CD4-positive, alpha-beta memory T cell (primary cell): ENCODE measurements at regions not wholly inside any gene's neighbourhood (a gene's known extent, or its start where the extent isn't known, plus 50 kb on each side); places are given as distances from the start of the nearest gene placed in this dataset.

Source experiments
- CTCF ChIA-PET: fragments of 350-600 bp; sonication (Branson Sonifier 250); formaldehyde crosslinking; loops from one replicate; lab custom pipeline; 2021; ENCODE audit warnings: inconsistent platforms; ENCODE audit not compliant: partially characterized antibody; lab: Charles Lee
- POLR2A ChIA-PET: fragments of 350-600 bp; sonication (Branson Sonifier 250); formaldehyde crosslinking; loops from one replicate; lab custom pipeline; 2021; ENCODE audit not compliant: partially characterized antibody; lab: Charles Lee
- DNase-seq, 5 donors: peaks; one replicate each; pipeline versions ENCODE4 v3.0.0 to v3.0.0-alpha.2; 2020 to 2022; ENCODE audit warnings: mixed read lengths in 1 of 5
- H3K27ac ChIP-seq: one replicate; pipeline ENCODE4 v1.7.0; 2013; ENCODE audit warnings: low read depth, low read length
- H3K27me3 ChIP-seq: 2 replicates; pipeline ENCODE4 v1.7.0; 2013; ENCODE audit warnings: mild to moderate bottlenecking, low read length, moderate library complexity; ENCODE audit not compliant: insufficient read depth
- H3K36me3 ChIP-seq: 2 replicates; pipeline ENCODE4 v1.7.0; 2013; ENCODE audit warnings: mild to moderate bottlenecking, low read length, moderate library complexity; ENCODE audit not compliant: insufficient read depth
- H3K4me1 ChIP-seq: 2 replicates; pipeline ENCODE4 v1.7.0; 2013; ENCODE audit warnings: mild to moderate bottlenecking, low read length, moderate library complexity; ENCODE audit not compliant: insufficient read depth
- H3K4me3 ChIP-seq, 2 donors: one replicate each; pipeline ENCODE4 v1.7.0; 2013; ENCODE audit warnings: low read length in 2 of 2, mild to moderate bottlenecking in 1 of 2
- H3K9me3 ChIP-seq, 2 donors: one replicate each; pipeline ENCODE4 v1.7.0; 2013; ENCODE audit warnings: low read length in 2 of 2, control low read depth in 1 of 2; ENCODE audit not compliant: control insufficient read depth in 1 of 2
- H3K27ac Mint-ChIP-seq, 7 donors: one replicate each; pipeline ENCODE4 v1.8.0; 2020 to 2021; ENCODE audit warnings: mixed read lengths in 7 of 7, mild to moderate bottlenecking in 6 of 7, inconsistent platforms in 3 of 7, moderate library complexity in 3 of 7
- H3K27me3 Mint-ChIP-seq, 2 donors: one replicate each; pipeline ENCODE4 v1.8.0; 2020 to 2021; ENCODE audit warnings: mixed read lengths in 2 of 2
- H3K36me3 Mint-ChIP-seq, 2 donors: one replicate each; pipeline ENCODE4 v1.8.0; 2020 to 2021; ENCODE audit warnings: mixed read lengths in 2 of 2, inconsistent platforms in 1 of 2, mild to moderate bottlenecking in 1 of 2
- H3K4me1 Mint-ChIP-seq, 4 donors: one replicate each; pipeline ENCODE4 v1.8.0; 2020 to 2021; ENCODE audit warnings: mixed read lengths in 4 of 4, mild to moderate bottlenecking in 1 of 4
- H3K4me3 Mint-ChIP-seq, 8 donors: one replicate each; pipeline ENCODE4 v1.8.0; 2020 to 2021; ENCODE audit warnings: mixed read lengths in 8 of 8, mild to moderate bottlenecking in 7 of 8, moderate library complexity in 6 of 8, inconsistent platforms in 3 of 8
- H3K9me3 Mint-ChIP-seq, 8 donors: one replicate each; pipeline ENCODE4 v1.8.0; 2020 to 2021; ENCODE audit warnings: mixed read lengths in 8 of 8, mild to moderate bottlenecking in 5 of 8, inconsistent platforms in 3 of 8, moderate library complexity in 1 of 8
- intact Hi-C: fragments of 100-400 bp; cut with micrococcal nuclease; formaldehyde crosslinking; loops from one replicate; pipeline ENCODE4 v1.15.1; 2023

- Mint-ChIP-seq H3K27me3 (no peaks in the 10 kb centered on the region), H3K36me3 (no peaks in the 10 kb centered on the region), H3K4me3 (no peak overlapping the region), H3K27ac (no peak overlapping the region), H3K9me3 (peaks cover 0 to 3% (median 0%) of the 10 kb centered on the region in 8 donors), H3K4me1 (no peaks in the 10 kb centered on the region)
- no peak overlapping the region for H3K4me3 ChIP-seq
- ChIA-PET CTCF (interaction anchor here (0.7 to 1.3 kb wide), 3 partner anchors 12 to 45 kb away, joined by 3 to 4 read pairs (median 3); no protein-coding TSS in a partner anchor), POLR2A (no interaction called here)
- intact Hi-C loops, result no loop called here
- no peak for DNase-seq
- no peaks in the 10 kb centered on the region for H3K4me1 ChIP-seq
- H3K36me3 ChIP-seq, result no peaks in the 10 kb centered on the region
- H3K9me3 ChIP-seq, result no peaks in the 10 kb centered on the region
- no peaks in the 10 kb centered on the region for H3K27me3 ChIP-seq
- no peak overlapping the region for H3K27ac ChIP-seq
These were observed 108.0 kb upstream of the LEF1 start for GRCh38 chr4:108276690-108277089.

- Mint-ChIP-seq H3K27me3 (no peaks in the 10 kb centered on the region), H3K27ac (no peak overlapping the region), H3K4me1 (no peaks in the 10 kb centered on the region), H3K36me3 (no peaks in the 10 kb centered on the region), H3K4me3 (no peak overlapping the region), H3K9me3 (peaks cover 0 to 3% (median 0%) of the 10 kb centered on the region in 8 donors)
- Histone ChIP-seq H3K27ac (no peak overlapping the region), H3K36me3 (no peaks in the 10 kb centered on the region), H3K4me1 (no peaks in the 10 kb centered on the region), H3K4me3 (no peak overlapping the region), H3K27me3 (no peaks in the 10 kb centered on the region), H3K9me3 (no peaks in the 10 kb centered on the region)
- ChIA-PET CTCF (interaction anchor here (0.6 to 1.4 kb wide), 2 partner anchors 36 to 254 kb away, joined by 3 read pairs; no protein-coding TSS in a partner anchor), POLR2A (no interaction called here)
- DNase-seq, result no peak
- intact Hi-C loops, result no loop called here
These were observed 104.3 kb upstream of the LEF1 start for GRCh38 chr4:108272986-108273385.

GRCh38 chr4:108272561-108272960 lies 103.8 kb upstream of the LEF1 start:
- no peaks in the 10 kb centered on the region for H3K27me3 Mint-ChIP-seq
- ChIA-PET POLR2A (no interaction called here), CTCF (interaction anchor here (0.6 kb wide), 1 partner anchor 36 kb away, joined by 3 read pairs; no protein-coding TSS in a partner anchor)
- Histone ChIP-seq H3K36me3 (no peaks in the 10 kb centered on the region), H3K4me3 (no peak overlapping the region), H3K27me3 (no peaks in the 10 kb centered on the region), H3K27ac (no peak overlapping the region), H3K9me3 (no peaks in the 10 kb centered on the region), H3K4me1 (no peaks in the 10 kb centered on the region)
- no peaks in the 10 kb centered on the region for H3K4me1 Mint-ChIP-seq
- intact Hi-C loops, result no loop called here
- no peak overlapping the region for H3K27ac Mint-ChIP-seq
- H3K9me3 Mint-ChIP-seq, result peaks cover 0 to 4% (median 0%) of the 10 kb centered on the region in 8 donors
- no peak for DNase-seq
- H3K36me3 Mint-ChIP-seq, result no peaks in the 10 kb centered on the region
- no peak overlapping the region for H3K4me3 Mint-ChIP-seq

GRCh38 chr4:108272046-108272445 lies 103.3 kb upstream of the LEF1 start:
- ChIA-PET CTCF (no interaction called here), POLR2A (no interaction called here)
- no peak overlapping the region for H3K27ac Mint-ChIP-seq
- no peaks in the 10 kb centered on the region for H3K27me3 Mint-ChIP-seq
- Histone ChIP-seq H3K9me3 (no peaks in the 10 kb centered on the region), H3K36me3 (no peaks in the 10 kb centered on the region), H3K27ac (no peak overlapping the region), H3K27me3 (no peaks in the 10 kb centered on the region), H3K4me1 (no peaks in the 10 kb centered on the region), H3K4me3 (no peak overlapping the region)
- intact Hi-C loops, result no loop called here
- no peak overlapping the region for H3K4me3 Mint-ChIP-seq
- peaks cover 0 to 4% (median 0%) of the 10 kb centered on the region in 8 donors for H3K9me3 Mint-ChIP-seq
- no peak for DNase-seq
- H3K36me3 Mint-ChIP-seq, result no peaks in the 10 kb centered on the region
- no peaks in the 10 kb centered on the region for H3K4me1 Mint-ChIP-seq

GRCh38 chr4:108270466-108271450 lies 102.0 kb upstream of the LEF1 start:
- intact Hi-C loops, result no loop called here
- H3K27me3 ChIP-seq, result no peaks in the 10 kb centered on the region
- Mint-ChIP-seq H3K27ac (no peak overlapping the region), H3K9me3 (peaks cover 0 to 4% (median 0%) of the 10 kb centered on the region in 8 donors), H3K4me3 (no peak overlapping the region), H3K27me3 (no peaks in the 10 kb centered on the region), H3K36me3 (peaks cover 0 to under 1% of the 10 kb centered on the region in 2 donors), H3K4me1 (no peaks in the 10 kb centered on the region)
- no peaks in the 10 kb centered on the region for H3K36me3 ChIP-seq
- ChIA-PET POLR2A (no interaction called here), CTCF (interaction anchor here (1.2 kb wide), 1 partner anchor 9 kb away, joined by 4 read pairs; no protein-coding TSS in a partner anchor)
- no peaks in the 10 kb centered on the region for H3K4me1 ChIP-seq
- no peak for DNase-seq
- H3K4me3 ChIP-seq, result no peak overlapping the region
- H3K27ac ChIP-seq, result no peak overlapping the region
- no peaks in the 10 kb centered on the region for H3K9me3 ChIP-seq

- no peaks in the 10 kb centered on the region for H3K27me3 ChIP-seq
- no peaks in the 10 kb centered on the region for H3K9me3 ChIP-seq
- peaks cover 0 to 4% (median 0%) of the 10 kb centered on the region in 8 donors for H3K9me3 Mint-ChIP-seq
These were observed 96.0 kb upstream of the LEF1 start for GRCh38 chr4:108264693-108265092.

GRCh38 chr4:108263057-108263456 lies 94.3 kb upstream of the LEF1 start:
- intact Hi-C loops, result no loop called here
- Histone ChIP-seq H3K9me3 (no peaks in the 10 kb centered on the region), H3K36me3 (no peaks in the 10 kb centered on the region), H3K27ac (no peak overlapping the region), H3K4me3 (no peak overlapping the region), H3K27me3 (no peaks in the 10 kb centered on the region), H3K4me1 (no peaks in the 10 kb centered on the region)
- H3K27ac Mint-ChIP-seq, result no peak overlapping the region
- peaks cover 0 to 4% (median 3%) of the 10 kb centered on the region in 4 donors for H3K4me1 Mint-ChIP-seq
- peaks cover 2 to 3% of the 10 kb centered on the region in 2 donors for H3K27me3 Mint-ChIP-seq
- ChIA-PET POLR2A (no interaction called here), CTCF (no interaction called here)
- DNase-seq, result no peak
- H3K4me3 Mint-ChIP-seq, result no peak overlapping the region
- peaks cover 0 to 7% of the 10 kb centered on the region in 2 donors for H3K36me3 Mint-ChIP-seq
- H3K9me3 Mint-ChIP-seq, result peaks cover 0 to 2% (median 0%) of the 10 kb centered on the region in 8 donors

More at GRCh38 chr4:108264693-108265092, 96.0 kb upstream of the LEF1 start:
- H3K36me3 ChIP-seq, result no peaks in the 10 kb centered on the region
- no peaks in the 10 kb centered on the region for H3K4me1 ChIP-seq
- no peak overlapping the region for H3K27ac Mint-ChIP-seq
- peaks cover 0 to 2% (median 0%) of the 10 kb centered on the region in 4 donors for H3K4me1 Mint-ChIP-seq
- H3K36me3 Mint-ChIP-seq, result peaks cover 0 to 7% of the 10 kb centered on the region in 2 donors
- CTCF ChIA-PET, result no interaction called here
- intact Hi-C loops, result no loop called here
- peaks cover 2 to 3% of the 10 kb centered on the region in 2 donors for H3K27me3 Mint-ChIP-seq
- no peak overlapping the region for H3K4me3 Mint-ChIP-seq
- H3K27ac ChIP-seq, result no peak overlapping the region
- no peak overlapping the region for H3K4me3 ChIP-seq
- POLR2A ChIA-PET, result no interaction called here
- DNase-seq, result no peak
